IPS-NIHi7 (cell line): ENCODE measurements at regions not wholly inside any gene's neighbourhood (a gene's known extent, or its start where the extent isn't known, plus 50 kb on each side); places are given as distances from the start of the nearest gene placed in this dataset.

Experiments
- DNase-seq: peaks from one replicate; pipeline ENCODE4 v3.0.0; 2012; ENCODE audit warnings: mixed read lengths; ENCODE audit errors: extremely low spot score

DNA sequence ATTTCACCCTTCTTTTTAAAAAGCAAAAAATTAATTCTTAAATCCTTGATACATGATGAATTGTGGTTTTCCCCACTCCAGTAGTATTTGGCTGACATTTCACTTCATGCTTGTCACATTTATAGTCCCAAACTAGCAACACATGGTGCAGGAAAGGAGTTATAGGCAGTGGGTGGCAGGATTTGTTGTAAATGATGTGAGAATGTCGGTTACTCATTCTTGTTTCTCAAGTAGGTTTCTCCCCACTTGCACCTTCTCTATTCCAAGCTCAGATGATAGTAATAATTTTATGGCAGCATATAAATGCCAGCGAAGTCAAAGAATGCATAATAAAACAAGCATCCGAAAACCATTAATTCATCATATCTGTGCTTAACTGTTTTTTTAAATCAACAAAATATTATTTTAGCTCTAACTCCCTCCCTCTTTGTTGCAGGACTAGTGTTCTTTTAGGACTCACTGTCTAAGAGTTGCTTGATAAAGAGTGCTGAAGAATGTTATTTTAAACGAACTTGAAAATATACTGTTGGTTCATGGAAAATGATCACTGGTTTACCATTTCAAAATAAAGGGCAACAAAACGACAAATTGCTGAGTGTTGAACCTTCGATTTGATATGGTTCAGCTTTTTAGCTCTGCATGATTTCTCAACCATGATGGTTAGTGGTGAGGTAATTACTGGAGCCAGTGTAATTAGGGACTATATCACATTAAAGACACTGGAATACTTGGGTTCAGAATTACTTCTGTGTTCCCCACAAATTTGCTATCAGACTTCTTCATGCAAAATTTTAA, 88.1 kb upstream of the ADAMTSL1 start:
- DNase-seq: no peak

DNA sequence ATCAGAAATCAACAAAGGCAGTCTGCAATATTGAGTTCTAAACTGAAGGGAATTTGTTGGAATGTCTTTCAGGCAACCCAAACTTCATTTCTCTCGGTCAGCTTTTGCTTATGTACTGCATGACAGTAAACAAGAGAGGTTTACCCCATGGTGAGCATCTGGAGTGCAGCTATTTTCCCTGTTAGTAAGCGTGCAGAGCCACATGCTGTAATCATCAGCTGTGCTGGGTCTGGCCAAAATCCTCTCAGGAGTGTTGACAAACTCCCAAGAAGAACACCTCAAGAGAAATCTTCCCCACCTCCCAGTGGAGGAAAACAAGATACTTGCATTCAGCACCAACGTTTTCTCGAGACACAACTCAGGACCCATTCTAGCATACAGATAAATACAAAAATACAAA, 83.6 kb upstream of the ADAMTSL1 start:
- DNase-seq: peak; percentile 9

DNA sequence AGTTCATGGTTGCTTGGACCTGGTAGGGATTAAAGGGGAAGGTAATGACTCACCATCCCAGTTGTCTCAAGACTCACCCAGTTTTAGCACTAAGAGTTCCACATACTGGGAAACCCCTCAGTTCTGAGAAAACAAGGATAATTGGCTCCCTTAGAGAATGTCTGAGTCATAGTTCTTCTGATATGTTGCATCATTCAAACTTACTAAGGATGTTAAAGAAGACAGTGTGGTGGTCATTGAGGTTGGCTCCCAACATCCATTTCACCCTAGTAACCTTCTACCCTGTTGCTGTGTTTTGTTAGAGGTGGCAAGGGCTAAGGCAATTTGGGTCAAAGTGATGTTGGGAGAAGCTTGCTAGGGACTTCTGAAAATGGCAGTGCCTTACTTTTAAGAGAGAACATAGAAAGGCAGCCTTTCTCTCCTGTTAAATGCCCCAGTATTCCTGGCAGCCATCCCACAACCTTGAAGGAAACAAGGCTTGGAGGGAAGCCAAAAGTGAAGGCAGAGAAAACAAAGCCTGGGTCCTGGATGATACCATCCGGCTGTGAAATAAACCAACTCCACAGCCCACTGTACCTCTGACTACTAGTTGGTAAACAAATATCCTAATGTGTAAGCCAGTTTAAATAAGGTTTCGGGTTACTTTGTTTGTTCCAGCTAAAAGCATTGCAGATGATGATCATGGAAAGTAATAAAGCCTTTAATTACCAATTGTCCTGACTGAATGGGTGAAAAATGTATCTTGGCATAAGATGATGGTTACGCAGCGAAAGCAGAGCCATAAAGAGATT, 80.4 kb upstream of the ADAMTSL1 start:
- peak; percentile 15 for DNase-seq

DNA sequence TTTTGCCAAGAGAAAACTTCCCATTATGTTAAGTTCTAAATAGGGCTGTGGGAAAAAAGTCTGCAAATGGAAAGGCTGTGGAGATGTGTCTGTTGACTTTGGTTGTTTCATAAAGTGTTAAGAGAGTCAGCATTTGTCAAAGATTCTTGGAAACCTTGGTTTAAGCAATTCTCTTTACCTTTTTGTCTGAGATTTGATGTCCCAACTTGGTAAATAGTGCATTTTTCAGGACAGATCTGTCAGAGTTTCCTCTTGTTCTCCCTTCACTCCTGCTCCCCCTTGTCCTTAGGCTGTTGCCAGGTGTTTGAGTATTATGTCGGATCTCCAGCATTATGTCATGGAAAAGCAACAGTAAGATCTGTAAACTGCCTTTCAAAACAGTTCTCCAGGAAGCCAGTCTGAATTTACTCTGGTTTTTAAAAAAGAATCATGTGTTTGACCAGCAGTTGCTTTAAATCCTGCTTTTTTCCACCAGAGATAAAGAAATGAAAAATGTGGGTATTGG, 79.1 kb upstream of the ADAMTSL1 start:
- no peak for DNase-seq

DNA sequence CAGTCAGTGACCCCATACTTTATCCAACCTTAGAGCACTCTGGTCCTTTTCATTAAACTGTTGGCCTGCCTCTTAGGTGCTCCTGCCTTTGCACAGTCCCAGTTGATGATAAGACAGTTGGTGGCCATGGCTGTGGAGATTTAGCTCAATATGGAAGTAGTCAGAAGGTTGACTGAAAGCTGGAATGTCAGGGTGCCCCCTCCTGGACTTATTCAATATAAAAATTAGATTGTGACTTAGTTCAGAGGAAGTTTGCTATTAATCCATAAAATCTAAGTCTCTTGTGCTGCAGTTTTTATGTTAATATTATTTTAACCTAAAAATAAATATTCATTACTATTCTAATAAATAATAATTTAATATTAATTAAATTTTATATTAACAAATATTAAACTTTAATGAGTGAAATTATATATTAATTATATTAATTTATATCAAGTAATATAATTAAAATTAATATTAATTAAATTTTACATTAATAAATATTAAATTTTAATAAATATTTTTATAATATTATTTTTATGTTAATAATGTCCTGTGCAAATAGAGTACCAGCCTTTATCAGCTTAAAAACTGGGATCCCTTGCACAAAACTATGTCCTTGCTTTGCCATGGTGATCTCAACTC, 77.7 kb upstream of the ADAMTSL1 start:
- no peak for DNase-seq

DNA sequence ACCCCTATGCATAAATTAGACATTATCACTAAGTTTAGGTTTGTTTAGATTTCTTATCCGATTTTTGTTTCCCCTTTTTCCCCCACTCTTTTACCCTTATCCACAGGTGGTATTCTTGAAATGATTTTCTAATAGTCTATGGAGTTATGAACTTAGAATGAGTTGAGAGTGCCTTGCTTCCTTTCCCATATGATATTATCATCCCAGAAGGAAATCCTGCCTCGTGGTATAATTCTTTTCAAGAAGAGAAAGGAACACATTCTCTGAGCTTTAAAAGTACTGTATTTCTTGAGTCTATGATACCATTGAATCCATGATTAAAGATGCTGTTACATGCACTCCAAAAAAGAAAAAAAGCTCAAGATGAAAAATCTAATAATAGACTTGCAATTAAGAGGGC, 76.9 kb upstream of the ADAMTSL1 start:
- no peak for DNase-seq

DNA sequence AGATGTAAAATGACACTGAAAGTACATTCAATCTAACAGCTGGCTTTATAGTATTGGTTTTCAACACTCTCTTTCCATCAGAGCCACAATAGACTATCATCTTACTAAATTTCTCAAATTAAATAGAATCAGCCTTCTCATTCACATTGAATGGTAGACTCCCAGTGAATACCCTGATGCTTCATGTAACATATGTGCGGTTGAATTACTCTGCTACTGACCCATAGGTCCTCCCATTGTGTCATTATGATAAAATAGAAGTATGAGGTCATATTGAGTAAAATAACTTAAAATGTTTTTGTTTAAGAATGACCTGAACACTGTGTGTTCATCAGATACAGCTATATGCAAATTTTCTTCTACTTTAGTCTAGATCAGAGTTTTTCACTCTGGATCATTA, 75.9 kb upstream of the ADAMTSL1 start:
- DNase-seq: no peak

DNA sequence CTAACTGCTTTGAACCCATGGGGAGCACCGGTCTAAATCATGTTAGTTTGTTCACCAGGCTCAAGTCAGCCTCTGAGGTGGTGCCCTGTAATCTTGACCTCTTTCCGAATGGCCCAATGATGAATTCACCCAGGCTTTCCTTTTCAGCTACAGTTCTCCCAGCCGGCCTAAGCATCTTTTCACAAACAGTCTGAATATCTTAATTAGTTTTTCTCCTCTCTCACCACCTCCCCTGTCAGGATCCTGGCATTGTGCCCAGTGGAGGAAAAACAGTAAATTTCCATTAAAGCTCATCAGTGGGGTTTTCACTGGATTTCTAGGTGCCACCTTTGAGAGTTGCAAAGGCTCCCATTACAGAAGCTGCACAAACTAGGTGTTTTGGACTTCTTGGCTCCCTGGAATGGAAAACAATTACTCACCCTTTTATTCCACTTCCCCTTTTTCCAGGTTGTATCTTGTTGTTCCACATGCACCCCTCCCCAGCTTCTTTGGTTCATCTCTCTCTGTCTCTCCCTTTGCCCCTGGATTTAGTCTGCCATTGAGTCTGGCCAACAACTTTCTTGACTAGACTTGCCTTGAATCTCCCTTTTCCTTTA, 69.4 kb upstream of the ADAMTSL1 start:
- no peak for DNase-seq

DNA sequence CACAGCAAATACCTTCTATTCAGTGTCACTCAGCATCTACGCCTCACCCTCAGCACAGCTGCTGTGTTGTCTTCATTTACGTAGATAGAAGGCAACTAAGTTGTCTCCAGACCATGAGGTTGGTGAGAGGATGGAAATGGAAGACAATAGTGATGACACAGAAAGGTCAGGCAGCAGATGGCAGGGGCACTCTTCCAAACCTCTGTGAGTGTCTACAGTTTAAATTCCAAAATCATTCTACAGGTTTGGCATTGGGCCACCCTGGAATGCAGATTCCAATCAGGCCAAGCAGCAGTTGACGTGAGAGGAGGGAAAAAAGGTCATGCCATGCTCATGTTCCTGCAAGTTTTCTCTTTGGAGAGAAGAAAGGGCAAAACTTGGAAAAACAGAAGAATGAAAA, 68.7 kb upstream of the ADAMTSL1 start:
- no peak for DNase-seq

DNA sequence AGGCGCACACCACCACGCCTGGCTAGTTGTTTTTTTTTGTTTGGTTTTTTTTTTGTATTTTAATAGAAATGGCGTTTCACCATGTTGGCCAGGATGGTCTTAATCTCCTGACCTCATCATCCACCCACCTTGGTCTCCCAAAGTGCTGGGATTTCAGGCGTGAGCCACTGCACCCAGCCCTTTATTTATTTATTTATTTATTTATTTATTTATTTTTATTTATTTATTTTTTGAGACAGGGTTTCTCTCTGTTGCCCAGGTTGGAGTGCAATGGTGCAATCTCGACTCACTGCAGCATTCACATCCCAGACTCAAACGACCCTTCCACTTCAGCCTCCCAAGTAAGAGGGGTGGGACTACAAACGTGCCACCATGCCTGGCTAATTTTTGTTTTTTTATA, 63.0 kb upstream of the ADAMTSL1 start:
- DNase-seq: no peak

DNA sequence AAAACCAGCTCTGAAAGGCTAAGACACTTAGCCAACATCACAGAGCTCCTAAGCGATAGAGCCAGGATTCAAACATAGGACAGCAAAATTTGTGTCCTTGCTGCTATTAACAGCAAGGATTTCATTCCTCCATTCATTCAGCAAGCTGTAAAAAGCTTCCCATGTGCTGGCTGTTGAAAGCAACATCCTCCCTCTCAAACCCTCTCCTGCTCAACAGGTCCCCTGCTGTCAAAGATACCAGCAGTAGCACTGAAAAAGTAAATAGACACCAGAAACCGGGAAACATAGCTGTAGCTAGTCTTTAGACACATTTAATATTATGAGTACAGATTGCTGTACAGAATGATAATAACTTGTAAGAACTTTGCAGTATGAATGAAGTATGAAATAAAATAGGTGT, 52.6 kb upstream of the ADAMTSL1 start:
- peak; percentile 11 for DNase-seq

DNA sequence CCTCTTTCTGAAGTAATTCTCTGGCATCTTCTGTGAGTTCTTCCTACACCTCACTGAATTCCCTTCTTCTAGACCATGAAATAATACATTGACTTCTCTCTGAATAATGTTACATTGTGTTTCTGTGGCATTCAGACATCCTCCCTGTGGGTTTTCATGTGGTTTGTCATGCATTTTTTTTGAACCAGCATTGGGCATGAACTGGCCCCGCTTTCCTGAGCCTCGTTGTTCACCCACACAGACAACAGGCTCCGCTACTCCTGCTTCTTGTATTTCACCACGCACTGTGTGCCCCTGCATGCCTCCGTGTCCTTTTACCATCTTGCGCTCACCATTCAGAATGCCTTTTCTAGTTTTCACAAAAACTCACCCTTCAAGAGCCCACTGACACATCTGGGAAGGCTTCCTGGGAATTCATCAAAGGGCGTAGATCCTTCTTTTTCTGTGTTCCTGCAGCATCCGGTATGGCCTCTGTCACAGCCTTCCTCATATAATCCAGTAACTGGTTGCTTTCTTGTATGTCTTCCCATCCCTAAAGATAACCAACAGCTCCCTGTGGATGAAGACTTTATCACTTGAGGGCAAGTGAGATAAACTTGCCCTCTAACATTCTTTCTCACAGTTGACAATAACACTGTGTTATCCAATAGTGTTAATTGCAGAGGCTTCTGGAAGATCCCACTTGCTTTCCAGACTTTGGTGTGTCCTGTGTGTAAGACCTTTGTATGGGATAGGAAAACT, 51.5 kb upstream of the ADAMTSL1 start:
- DNase-seq: no peak

DNA sequence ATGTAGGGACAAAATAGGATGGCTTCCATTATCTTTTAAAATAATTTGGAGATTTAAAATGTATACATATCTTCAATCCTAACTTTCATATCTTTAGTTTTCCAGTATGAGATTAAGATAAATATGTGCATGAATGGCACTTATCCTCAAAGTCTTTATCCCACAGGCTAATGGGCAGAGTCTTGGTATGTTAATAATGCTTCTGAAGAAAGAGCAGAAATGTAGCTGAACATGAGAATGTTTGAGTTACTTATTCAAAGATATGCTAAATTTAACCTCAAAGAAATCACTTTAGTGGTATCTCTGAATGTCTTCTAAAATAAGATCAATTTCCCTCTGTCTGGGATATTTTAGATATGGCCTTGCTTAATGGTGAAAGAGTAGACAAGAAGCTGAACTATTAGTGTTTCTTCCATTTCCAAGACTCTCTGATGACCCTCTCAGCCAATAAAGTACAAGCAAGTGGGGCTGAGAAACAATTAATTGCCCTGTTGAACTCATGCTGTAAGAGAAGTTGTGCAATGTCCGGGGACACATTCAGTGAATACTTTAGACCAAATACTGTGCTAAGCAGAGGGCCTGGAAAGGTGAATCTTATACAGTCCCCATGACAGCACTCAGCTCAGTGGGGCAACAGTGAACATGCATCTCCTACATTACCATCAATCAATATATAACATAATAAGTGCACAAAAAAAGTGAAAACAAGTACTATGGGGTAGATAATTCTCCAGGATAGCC, 50.0 kb upstream of the ADAMTSL1 start:
- no peak for DNase-seq
